H1 (cell line): ENCODE measurements at regions not wholly inside any gene's neighbourhood (a gene's known extent, or its start where the extent isn't known, plus 50 kb on each side); places are given as distances from the start of the nearest gene placed in this dataset.

ENCODE experiments used
- CHD7 ChIP-seq: fragments of 300-600 bp; sonication (generic); IDR thresholded peaks from 2 replicates; pipeline ENCODE4 v1.7.1; 2012; ENCODE audit warnings: low read length, moderate library complexity, mild to moderate bottlenecking, inconsistent platforms; ENCODE audit not compliant: insufficient replicate concordance
- EP300 ChIP-seq, 2 experiments: IDR thresholded peaks; 1 replicate in 1 of 2; 2 replicates in 1 of 2; pipeline ENCODE4 v1.6.1; 2011 to 2012; ENCODE audit warnings: low read depth in 2 of 2, low read length in 2 of 2, mild to moderate bottlenecking in 2 of 2, borderline replicate concordance in 1 of 2, inconsistent platforms in 1 of 2, moderate library complexity in 1 of 2
- FOSL1 ChIP-seq: IDR thresholded peaks from 2 replicates; pipeline ENCODE4 v1.6.1; 2011; ENCODE audit warnings: mild to moderate bottlenecking, low read depth, low read length, moderate library complexity; ENCODE audit not compliant: insufficient read depth
- JUN ChIP-seq: IDR thresholded peaks from 2 replicates; pipeline ENCODE4 v1.6.1; 2011; ENCODE audit warnings: low read depth, mild to moderate bottlenecking, improper control_type of control experiment, low read length
- RFX5 ChIP-seq: IDR thresholded peaks from 2 replicates; pipeline ENCODE4 v1.6.1; 2011; ENCODE audit warnings: low read depth, low read length, improper control_type of control experiment, borderline replicate concordance
- SAP30 ChIP-seq: fragments of 300-600 bp; sonication (generic); IDR thresholded peaks from 2 replicates; pipeline ENCODE4 v1.7.1; 2012; ENCODE audit warnings: low read length, moderate library complexity, mild to moderate bottlenecking, inconsistent platforms; ENCODE audit not compliant: insufficient read depth, insufficient replicate concordance
- SIN3A ChIP-seq, 2 experiments: IDR thresholded peaks in 1 of 2; conservative IDR thresholded peaks in 1 of 2; 2 replicates each; pipeline ENCODE4 v1.6.1; 2011 to 2012; ENCODE audit warnings: low read length in 2 of 2, improper control_type of control experiment in 1 of 2, low read depth in 1 of 2, mild to moderate bottlenecking in 1 of 2
- SUZ12 ChIP-seq: fragments of 200-600 bp; sonication (generic); IDR thresholded peaks from 2 replicates; pipeline ENCODE4 v1.6.1; 2012; ENCODE audit warnings: mild to moderate bottlenecking, inconsistent platforms, low read length, moderate library complexity, mixed read lengths
- TBP ChIP-seq: IDR thresholded peaks from 2 replicates; pipeline ENCODE4 v1.6.1; 2011; ENCODE audit warnings: low read depth, low read length, improper control_type of control experiment
- TF ChIP-seq, protein P1 (sequence below): IDR thresholded peaks from 2 replicates; pipeline ENCODE4 v1.6.1; 2012; ENCODE audit warnings: inconsistent platforms

GRCh38 chr15:37166402-37166801 lies 66.1 kb upstream of the MEIS2 start (continued):
- no peak for TF ChIP-seq CHD7
- TF ChIP-seq EP300 (IDR thresholded peaks at IDR 0.05; ENCODE audit: borderline replicate concordance in 1 of 2, low read depth in 2 of 2, low read length in 2 of 2): no peak
- TF ChIP-seq, protein P1, sequence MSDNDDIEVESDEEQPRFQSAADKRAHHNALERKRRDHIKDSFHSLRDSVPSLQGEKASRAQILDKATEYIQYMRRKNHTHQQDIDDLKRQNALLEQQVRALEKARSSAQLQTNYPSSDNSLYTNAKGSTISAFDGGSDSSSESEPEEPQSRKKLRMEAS: no peak
- no peak for TF ChIP-seq JUN
- no peak for TF ChIP-seq TBP
- TF ChIP-seq RFX5: no peak
- TF ChIP-seq FOSL1: no peak
- no peak for TF ChIP-seq SAP30
- no peak for TF ChIP-seq SUZ12
- no peak for TF ChIP-seq SIN3A (conservative IDR thresholded peaks at IDR 0.05 in 1 of 2, IDR thresholded peaks at IDR 0.05 in 1 of 2; ENCODE audit: low read depth in 1 of 2, low read length in 2 of 2)
